ENCODE measurements at regions not wholly inside any gene's neighbourhood (a gene's known extent, or its start where the extent isn't known, plus 50 kb on each side); places are given as distances from the start of the nearest gene placed in this dataset.
"Not testable (repeated sequence)": the region's sequence is repeated elsewhere in the genome, so short reads cannot be mapped to it uniquely, and the experiment has no call there.

DNA sequence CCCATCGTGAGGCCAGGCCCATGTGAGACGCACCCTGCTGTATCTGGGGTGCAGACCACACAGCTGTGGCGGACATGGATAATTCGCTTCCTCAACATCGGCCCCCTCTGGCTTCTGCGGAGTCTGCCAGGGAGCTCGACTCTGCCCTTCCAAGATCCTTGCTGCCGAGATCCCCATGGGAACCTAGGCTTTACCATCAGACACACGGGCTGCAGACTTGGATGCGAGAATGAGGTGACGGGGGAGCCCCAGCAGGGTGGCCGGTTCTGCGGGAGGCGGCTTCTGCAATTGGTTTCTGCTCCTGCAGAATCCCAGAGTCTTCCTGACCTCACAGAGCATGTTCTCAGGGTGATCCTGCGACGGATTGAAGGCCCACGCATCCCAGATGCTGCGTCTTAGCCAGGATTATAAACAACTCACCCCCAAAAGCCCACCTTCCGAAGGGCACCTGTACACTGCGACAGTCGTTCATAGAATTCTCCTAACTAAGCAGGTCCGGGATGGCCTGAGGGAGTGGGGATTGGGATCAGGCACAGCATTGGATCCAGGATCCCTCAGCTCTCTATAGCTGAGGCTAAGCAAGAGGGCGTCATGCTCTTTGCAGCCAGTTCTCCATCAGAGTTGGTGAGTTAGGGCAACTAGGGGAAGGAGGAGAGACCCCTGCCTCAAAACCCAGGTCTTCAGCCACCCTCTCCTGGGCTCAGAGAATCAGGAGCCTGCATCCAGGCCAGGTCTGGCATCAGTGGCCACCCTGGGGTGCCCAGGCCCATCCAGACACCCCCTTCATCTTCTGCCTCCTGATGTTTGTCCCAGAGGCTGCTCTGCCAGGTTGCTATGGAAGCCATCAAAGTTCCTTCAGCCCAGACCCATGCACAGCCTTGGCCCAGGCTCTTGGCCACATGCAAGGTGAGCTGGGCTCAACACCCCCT is 74.7 kb upstream of the SNTG2 start:
- no peak for DNase-seq

- DNase-seq = no peak
These were observed 76.7 kb upstream of the SNTG2 start for GRCh38 chr2:873651-874580.

GRCh38 chr2:873027-873426 is 77.6 kb upstream of the SNTG2 start:
- no peak for DNase-seq

GRCh38 chr2:871926-872680 is 78.5 kb upstream of the SNTG2 start:
- no peak for DNase-seq

DNA sequence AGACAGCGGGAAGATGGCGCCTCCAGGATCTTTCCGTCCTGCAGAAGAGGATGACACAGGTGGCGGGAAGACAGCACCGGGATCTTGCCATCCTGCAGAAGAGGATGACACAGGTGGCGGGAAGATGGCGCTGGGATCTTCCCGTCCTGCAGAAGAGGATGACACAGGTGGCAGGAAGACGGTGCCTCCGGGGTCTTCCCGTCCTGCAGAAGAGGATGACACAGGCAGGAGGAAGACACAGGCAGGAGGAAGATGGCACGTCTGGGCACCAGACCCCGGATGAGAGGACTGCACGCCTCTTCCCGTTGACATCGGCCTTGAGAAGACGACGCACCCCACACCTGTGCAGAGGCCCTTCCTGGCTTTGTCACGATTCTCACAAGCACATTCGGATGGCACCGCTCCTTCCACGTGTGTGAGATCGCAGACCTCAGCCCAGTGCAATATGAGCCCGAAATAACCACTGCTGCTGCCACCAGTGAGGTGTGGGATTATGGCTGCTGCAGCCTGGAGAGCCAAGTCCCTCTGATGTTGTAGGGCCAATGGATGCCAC is 79.4 kb upstream of the SNTG2 start:
- DNase-seq = no peak

- DNase-seq = no peak
These were observed 80.2 kb upstream of the SNTG2 start for GRCh38 chr2:870426-870825.

- no peak for DNase-seq
These were observed 80.8 kb upstream of the SNTG2 start for GRCh38 chr2:869894-870293.

DNA sequence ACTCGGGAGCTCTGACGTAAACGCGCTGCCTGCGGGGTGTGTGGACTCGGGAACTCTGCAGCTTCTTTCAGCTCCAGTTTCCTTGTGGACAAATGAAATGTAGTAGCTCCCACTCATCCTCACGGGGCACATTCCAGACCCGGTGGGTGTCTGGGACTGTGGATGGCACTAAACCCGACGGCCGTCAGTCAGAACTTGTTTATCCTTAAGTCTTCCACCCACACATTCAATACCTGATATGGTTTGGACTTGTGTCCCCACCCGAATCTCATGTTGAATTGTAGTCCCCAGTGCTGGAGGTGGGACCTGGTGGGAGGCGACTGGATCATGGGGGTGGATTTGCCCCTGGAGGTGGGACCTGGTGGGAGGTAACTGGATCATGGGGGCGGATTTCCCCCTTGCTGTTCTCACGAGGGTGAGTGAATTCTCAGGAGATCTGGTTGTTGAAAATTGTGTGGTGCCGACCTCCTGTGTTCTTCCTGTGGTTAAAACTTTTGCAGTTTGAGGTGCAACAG is 81.2 kb upstream of the SNTG2 start:
- DNase-seq = no peak

- DNase-seq = not testable (repeated sequence)
These were observed 81.8 kb upstream of the SNTG2 start for GRCh38 chr2:868857-869256.

GRCh38 chr2:867296-867695 is 83.4 kb upstream of the SNTG2 start:
- DNase-seq = no peak

- no peak for DNase-seq
These were observed 83.8 kb upstream of the SNTG2 start for GRCh38 chr2:866887-867286.

DNA sequence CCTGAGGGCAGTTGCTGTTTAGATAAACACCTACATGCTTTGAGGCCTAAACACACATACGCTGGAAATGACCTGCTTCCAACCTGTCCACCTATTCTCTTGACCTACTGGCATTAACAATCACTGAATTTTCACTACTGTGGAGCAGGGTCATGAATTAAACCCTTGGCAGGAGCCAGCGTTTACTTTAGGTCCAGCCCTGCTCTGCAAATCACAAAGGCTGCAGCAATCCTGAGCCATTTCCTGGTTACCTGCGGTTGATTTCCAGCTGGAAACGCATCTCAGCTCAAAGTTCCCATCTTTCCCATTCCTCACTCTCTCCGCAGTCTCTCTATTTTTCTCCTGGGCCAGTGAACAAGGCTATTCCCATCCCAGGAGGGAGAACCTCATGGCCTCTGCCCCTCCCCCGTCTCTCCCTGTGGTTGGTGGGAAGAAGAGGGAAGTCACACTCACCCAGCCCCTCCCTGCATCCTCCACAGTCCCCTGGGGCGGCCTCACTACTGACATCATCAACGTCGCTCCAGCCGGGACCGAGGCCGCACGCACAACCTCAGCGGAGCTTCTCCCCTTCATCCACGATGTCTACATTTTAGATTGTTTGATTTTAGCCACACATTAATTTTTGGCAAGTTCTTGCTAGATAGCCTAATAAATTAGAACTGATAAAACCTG is 84.5 kb upstream of the SNTG2 start:
- DNase-seq = no peak

DNA sequence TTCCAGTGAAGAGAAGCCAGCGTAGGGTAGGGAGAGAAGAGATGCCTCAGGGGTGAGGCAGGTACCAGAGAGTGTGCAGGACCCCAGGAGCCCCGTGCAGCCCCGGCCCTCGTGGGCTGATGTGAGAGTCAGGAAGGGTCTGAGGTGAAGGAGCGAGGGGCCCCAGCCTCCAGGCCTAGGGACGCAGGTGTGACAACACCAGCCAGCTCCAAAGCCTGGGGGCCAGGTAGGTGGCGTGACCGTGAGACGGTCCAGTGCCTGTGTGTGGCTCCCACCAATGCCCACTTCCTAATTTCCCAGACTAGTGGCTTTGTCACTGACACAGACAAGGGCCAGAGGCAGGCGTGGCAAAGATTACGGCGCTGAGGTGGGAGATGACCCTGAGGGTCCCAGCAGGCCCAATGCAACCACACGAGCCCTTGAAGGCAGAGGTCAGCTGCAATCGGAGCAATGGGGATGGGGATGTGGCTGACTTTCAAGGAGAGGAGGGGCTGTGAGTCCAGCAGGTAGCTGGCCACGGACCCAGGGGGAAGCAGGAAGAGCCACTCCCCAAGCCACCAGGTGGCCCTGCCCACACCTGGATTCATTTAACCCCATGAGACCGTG is 86.0 kb upstream of the SNTG2 start:
- no peak for DNase-seq

GRCh38 chr2:863732-864450 is 86.8 kb upstream of the SNTG2 start:
- DNase-seq = no peak

- no peak for DNase-seq
These were observed 87.8 kb upstream of the SNTG2 start for GRCh38 chr2:862731-863466.

- no peak for DNase-seq
These were observed 88.3 kb upstream of the SNTG2 start for GRCh38 chr2:862355-862687.

DNA sequence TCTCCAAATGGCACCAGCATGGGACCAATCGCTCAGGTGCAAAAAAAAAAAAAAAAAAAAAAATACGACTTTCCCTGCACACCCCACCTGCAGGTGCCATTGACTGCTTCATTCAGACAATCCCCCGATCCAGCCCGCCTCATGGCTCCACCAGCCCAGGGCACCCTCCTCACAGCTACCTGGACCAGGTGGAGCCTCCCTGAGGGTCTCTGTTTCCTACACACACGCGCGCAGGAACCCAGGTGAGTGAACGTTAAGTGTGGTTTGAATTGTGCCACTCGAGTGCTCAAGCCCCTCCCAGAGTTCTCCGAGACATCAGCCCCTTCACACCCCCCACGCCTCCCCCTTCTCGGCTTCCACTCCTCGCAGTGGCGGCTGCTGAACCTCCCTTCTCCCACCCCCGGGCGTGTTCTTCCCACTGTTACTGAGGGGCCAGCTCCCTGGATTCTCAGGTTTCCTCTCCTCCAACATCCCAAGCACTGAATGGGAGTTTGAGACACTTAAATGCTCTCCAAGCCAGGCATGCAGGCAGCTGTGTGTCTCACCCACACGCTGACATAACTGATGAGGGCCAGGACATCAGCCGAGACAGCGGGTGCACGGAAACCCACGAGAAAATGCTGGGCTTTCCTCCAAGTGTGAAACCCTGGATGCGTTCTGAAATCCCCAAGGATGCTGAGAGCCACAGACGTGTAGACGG is 88.8 kb upstream of the SNTG2 start:
- DNase-seq = no peak

DNA sequence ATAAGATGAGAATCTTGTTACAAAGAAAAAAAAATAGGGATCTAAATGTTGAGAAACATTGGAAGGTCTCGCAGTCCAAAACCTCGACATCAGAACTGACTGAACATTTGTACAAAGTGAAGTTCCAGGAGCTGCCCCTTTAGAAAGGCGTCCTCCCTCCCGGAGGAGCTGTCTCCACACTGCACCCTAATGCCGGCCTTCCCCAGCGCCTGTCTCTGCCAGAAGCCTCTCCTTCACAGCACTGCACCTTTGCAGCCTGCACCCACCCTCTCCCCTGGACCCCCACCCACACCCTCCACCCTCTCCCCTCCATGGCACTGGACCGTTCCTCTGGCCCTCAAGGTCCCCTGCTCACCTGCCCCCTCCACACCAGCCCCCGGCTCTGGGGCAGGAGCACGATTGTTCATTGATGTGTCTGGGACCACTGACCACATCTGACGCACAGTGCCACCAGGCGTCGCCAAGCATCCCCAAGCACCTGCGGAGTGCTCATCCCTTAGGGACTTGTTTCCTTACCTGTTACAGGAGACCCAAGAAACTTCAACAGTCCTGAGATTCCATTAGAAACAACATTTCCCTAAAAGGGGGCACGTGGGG is 90.3 kb upstream of the SNTG2 start:
- no peak for DNase-seq

- DNase-seq = no peak
These were observed 92.0 kb upstream of the SNTG2 start for GRCh38 chr2:858646-859045.
